Mucosa of descending colon (tissue), 3 donors: ENCODE measurements at regions not wholly inside any gene's neighbourhood (a gene's known extent, or its start where the extent isn't known, plus 50 kb on each side); places are given as distances from the start of the nearest gene placed in this dataset.
"Not testable (repeated sequence)": the region's sequence is repeated elsewhere in the genome, so short reads cannot be mapped to it uniquely, and the experiment has no call there.

Experiments
- ATAC-seq: fragments of 200-7000 bp; cut with Tn5 transposase; one replicate; pipeline ENCODE4 v1.9.1; 2020; ENCODE audit warnings: mild to moderate bottlenecking, moderate library complexity
- DNase-seq, 3 donors: peaks; one replicate each; pipeline ENCODE4 v3.0.0-alpha.2; 2020
- H3K36me3 ChIP-seq: fragments of 200-600 bp; one replicate; pipeline ENCODE4 v1.8.0; 2021; ENCODE audit warnings: low read depth, mild to moderate bottlenecking
- H3K4me1 ChIP-seq: fragments of 200-600 bp; one replicate; pipeline ENCODE4 v1.8.0; 2021; ENCODE audit warnings: low read depth, mild to moderate bottlenecking
- H3K4me3 ChIP-seq: fragments of 200-600 bp; one replicate; pipeline ENCODE4 v1.8.0; 2021; ENCODE audit warnings: mild to moderate bottlenecking
- H3K9me3 ChIP-seq: fragments of 200-600 bp; one replicate; pipeline ENCODE4 v1.8.0; 2021; ENCODE audit warnings: mild to moderate bottlenecking
- intact Hi-C, 2 donors: fragments of 100-400 bp; cut with DNase I in 1 of 2; cut with micrococcal nuclease in 1 of 2; formaldehyde crosslinking; loops; one replicate each; pipeline versions ENCODE4 v1.11.0 to v1.11.1; 2022; cut with DNase I, micrococcal nuclease
- TF ChIP-seq, protein P1 (sequence below): fragments of 200-600 bp; IDR thresholded peaks from one replicate; pipeline ENCODE4 v1.8.0; 2022; ENCODE audit warnings: antibody characterized with exemption, mild to moderate bottlenecking
- donor health status: DM: no; HTN: no; CAD: no; lungs with moderate emphysema.
- donor health status: DM: no; HTN: no; CAD: no.
- donor health status: DM: no; HTN: yes; CAD: no.

- intact Hi-C loops = no loop called here
- TF ChIP-seq, protein P1, sequence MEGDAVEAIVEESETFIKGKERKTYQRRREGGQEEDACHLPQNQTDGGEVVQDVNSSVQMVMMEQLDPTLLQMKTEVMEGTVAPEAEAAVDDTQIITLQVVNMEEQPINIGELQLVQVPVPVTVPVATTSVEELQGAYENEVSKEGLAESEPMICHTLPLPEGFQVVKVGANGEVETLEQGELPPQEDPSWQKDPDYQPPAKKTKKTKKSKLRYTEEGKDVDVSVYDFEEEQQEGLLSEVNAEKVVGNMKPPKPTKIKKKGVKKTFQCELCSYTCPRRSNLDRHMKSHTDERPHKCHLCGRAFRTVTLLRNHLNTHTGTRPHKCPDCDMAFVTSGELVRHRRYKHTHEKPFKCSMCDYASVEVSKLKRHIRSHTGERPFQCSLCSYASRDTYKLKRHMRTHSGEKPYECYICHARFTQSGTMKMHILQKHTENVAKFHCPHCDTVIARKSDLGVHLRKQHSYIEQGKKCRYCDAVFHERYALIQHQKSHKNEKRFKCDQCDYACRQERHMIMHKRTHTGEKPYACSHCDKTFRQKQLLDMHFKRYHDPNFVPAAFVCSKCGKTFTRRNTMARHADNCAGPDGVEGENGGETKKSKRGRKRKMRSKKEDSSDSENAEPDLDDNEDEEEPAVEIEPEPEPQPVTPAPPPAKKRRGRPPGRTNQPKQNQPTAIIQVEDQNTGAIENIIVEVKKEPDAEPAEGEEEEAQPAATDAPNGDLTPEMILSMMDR = no peak
- ATAC-seq = no peak
- no peak overlapping the region for H3K4me3 ChIP-seq
- no peaks in the 10 kb centered on the region for H3K36me3 ChIP-seq
- DNase-seq = no peak
- H3K4me1 ChIP-seq = no peaks in the 10 kb centered on the region
- H3K9me3 ChIP-seq = no peaks in the 10 kb centered on the region
Observed at GRCh38 chr3:110324171-110324705, 747.4 kb upstream of the NECTIN3 start.

- TF ChIP-seq, protein P1 = no peak
- intact Hi-C loops = no loop called here
- Histone ChIP-seq H3K9me3 (no peaks in the 10 kb centered on the region), H3K4me1 (no peaks in the 10 kb centered on the region), H3K4me3 (no peak overlapping the region), H3K36me3 (no peaks in the 10 kb centered on the region)
- ATAC-seq (no peak), DNase-seq (no peak)
Observed at GRCh38 chr3:110327870-110328269, 743.7 kb upstream of the NECTIN3 start.

- intact Hi-C loops, ATAC-seq, H3K36me3 ChIP-seq, H3K9me3 ChIP-seq, H3K4me1 ChIP-seq, H3K4me3 ChIP-seq, DNase-seq: not testable (repeated sequence)
Observed at GRCh38 chr3:110331562-110331961, 740.1 kb upstream of the NECTIN3 start.

- no peaks in the 10 kb centered on the region for H3K36me3 ChIP-seq
- ATAC-seq (no peak), DNase-seq (no peak)
- H3K9me3 ChIP-seq = peaks cover 3% of the 10 kb centered on the region
- no peaks in the 10 kb centered on the region for H3K4me1 ChIP-seq
- TF ChIP-seq, protein P1 = no peak
- intact Hi-C loops = no loop called here
- no peak overlapping the region for H3K4me3 ChIP-seq
Observed at GRCh38 chr3:110332629-110333028, 739.0 kb upstream of the NECTIN3 start.

- intact Hi-C loops = no loop called here
- ATAC-seq (no peak), DNase-seq (no peak)
- no peaks in the 10 kb centered on the region for H3K36me3 ChIP-seq
- no peak overlapping the region for H3K4me3 ChIP-seq
- peaks cover 3% of the 10 kb centered on the region for H3K9me3 ChIP-seq
- no peaks in the 10 kb centered on the region for H3K4me1 ChIP-seq
- TF ChIP-seq, protein P1 = no peak
Observed at GRCh38 chr3:110341047-110341446, 730.6 kb upstream of the NECTIN3 start.

DNA sequence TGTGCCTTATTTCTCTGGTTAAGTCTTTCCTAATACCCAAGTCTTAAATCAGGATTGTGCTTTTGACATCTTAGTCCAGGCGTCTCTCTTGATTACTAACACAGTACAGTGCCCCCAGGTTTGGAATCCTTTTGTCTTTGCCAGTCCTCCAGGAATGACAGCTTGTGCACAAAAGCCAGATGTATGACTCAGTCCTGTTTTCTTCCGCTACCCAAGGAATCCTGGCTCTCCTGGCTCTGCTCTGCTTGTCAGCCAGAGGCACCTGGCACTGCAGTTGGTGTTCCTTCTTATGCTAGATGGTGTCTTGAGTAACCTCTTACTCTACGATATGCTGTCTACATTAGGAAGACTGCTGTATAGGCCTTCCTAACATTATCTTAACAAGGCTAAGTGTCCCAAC is 728.2 kb upstream of the NECTIN3 start:
- no peak for DNase-seq
- Histone ChIP-seq H3K4me1 (no peaks in the 10 kb centered on the region), H3K4me3 (no peak overlapping the region), H3K9me3 (no peaks in the 10 kb centered on the region), H3K36me3 (no peaks in the 10 kb centered on the region)
- ATAC-seq = no peak
- TF ChIP-seq, protein P1 = no peak
- intact Hi-C loops = no loop called here
